Prostate gland (tissue), 2 donors: ENCODE measurements at regions not wholly inside any gene's neighbourhood (a gene's known extent, or its start where the extent isn't known, plus 50 kb on each side); places are given as distances from the start of the nearest gene placed in this dataset.

Source experiments
- POLR2A ChIP-seq: fragments of 450-650 bp; IDR thresholded peaks from one replicate; pipeline ENCODE4 v1.6.1; 2016; ENCODE audit warnings: antibody characterized with exemption, mild to moderate bottlenecking
- POLR2AphosphoS5 ChIP-seq: sonication (generic); formaldehyde crosslinking; IDR thresholded peaks from one replicate; pipeline ENCODE4 v1.6.1; 2017; ENCODE audit warnings: antibody characterized with exemption
- TF ChIP-seq, protein P1 (sequence below), 4 experiments: fragments of 200-600 bp in 2 of 4; fragments of 450-650 bp in 2 of 4; sonication (generic) in 2 of 4; IDR thresholded peaks; 1 replicate in 3 of 4; 2 replicates in 1 of 4; pipeline ENCODE4 v1.5.1; 2016 to 2019; ENCODE audit warnings: antibody characterized with exemption in 4 of 4, mild to moderate bottlenecking in 2 of 4, moderate library complexity in 2 of 4

DNA sequence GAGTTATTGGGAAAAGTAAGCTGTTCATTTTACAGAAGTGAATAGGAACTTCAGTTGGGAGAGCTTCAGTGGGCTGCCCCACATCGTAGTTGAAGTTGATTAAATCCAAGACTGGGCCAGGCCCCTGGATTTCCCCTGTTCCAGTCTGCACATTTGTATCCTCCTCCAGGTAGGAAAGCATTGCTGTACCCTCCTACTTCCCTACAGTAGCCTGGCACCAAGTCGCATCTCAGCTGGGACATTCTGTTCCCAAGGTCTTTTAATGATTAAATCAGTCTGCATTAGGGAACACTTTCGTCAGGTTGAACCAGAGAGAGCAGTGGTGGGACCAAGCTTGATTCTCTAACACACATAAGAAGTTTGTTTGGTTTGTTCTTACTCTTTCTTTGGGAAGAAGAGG lies 165.8 kb upstream of the PPARGC1A start:
- TF ChIP-seq, protein P1, sequence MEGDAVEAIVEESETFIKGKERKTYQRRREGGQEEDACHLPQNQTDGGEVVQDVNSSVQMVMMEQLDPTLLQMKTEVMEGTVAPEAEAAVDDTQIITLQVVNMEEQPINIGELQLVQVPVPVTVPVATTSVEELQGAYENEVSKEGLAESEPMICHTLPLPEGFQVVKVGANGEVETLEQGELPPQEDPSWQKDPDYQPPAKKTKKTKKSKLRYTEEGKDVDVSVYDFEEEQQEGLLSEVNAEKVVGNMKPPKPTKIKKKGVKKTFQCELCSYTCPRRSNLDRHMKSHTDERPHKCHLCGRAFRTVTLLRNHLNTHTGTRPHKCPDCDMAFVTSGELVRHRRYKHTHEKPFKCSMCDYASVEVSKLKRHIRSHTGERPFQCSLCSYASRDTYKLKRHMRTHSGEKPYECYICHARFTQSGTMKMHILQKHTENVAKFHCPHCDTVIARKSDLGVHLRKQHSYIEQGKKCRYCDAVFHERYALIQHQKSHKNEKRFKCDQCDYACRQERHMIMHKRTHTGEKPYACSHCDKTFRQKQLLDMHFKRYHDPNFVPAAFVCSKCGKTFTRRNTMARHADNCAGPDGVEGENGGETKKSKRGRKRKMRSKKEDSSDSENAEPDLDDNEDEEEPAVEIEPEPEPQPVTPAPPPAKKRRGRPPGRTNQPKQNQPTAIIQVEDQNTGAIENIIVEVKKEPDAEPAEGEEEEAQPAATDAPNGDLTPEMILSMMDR (IDR thresholded peaks at IDR 0.05), result no peak
- TF ChIP-seq POLR2A (no peak), POLR2AphosphoS5 (no peak)
